GM10248 (cell line): ENCODE measurements at regions not wholly inside any gene's neighbourhood (a gene's known extent, or its start where the extent isn't known, plus 50 kb on each side); places are given as distances from the start of the nearest gene placed in this dataset.

Source experiments
- CTCF ChIA-PET: fragments of 300-600 bp; sonication (Branson Sonifier 250); formaldehyde crosslinking; extraction: SDS; loops from one replicate; lab custom pipeline; 2021; ENCODE audit warnings: antibody characterized with exemption; lab: Yijun Ruan, JAX
- POLR2A ChIA-PET: fragments of 350-650 bp; sonication (Branson Sonifier 250); formaldehyde crosslinking; extraction: SDS; loops from one replicate; lab custom pipeline; 2020; ENCODE audit warnings: antibody characterized with exemption; lab: Yijun Ruan, JAX
- DNase-seq: peaks from one replicate; pipeline ENCODE4 v3.0.0; 2012; ENCODE audit errors: extremely low spot score
- TF ChIP-seq, protein P1 (sequence below): IDR thresholded peaks from 2 replicates; pipeline ENCODE4 v1.5.1; 2012; ENCODE audit warnings: mild to moderate bottlenecking, low read depth; ENCODE audit errors: extremely low read depth, missing control alignments, control extremely low read depth

DNA sequence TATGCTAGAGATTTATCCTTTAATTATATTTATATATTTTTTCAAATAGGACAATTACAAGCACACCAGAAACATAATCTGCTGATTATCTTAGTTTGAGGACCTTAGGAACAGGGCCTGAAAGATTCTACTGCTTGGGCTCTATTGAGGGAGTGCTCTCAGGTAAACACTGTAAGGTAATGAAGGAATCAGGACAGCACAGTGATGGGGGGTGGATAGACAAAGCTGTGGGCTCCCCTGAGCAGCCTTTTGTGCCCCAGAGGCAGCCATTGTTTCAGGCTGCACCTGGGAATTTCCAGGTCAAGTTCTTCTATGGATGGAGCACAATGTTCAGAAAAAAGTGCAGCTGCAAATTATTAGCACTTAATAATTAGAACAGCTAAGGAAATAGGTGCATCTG is 848.0 kb upstream of the CADM2 start:
- DNase-seq: no peak
- ChIA-PET POLR2A (no interaction called here), CTCF (no interaction called here)
- TF ChIP-seq, protein P1, sequence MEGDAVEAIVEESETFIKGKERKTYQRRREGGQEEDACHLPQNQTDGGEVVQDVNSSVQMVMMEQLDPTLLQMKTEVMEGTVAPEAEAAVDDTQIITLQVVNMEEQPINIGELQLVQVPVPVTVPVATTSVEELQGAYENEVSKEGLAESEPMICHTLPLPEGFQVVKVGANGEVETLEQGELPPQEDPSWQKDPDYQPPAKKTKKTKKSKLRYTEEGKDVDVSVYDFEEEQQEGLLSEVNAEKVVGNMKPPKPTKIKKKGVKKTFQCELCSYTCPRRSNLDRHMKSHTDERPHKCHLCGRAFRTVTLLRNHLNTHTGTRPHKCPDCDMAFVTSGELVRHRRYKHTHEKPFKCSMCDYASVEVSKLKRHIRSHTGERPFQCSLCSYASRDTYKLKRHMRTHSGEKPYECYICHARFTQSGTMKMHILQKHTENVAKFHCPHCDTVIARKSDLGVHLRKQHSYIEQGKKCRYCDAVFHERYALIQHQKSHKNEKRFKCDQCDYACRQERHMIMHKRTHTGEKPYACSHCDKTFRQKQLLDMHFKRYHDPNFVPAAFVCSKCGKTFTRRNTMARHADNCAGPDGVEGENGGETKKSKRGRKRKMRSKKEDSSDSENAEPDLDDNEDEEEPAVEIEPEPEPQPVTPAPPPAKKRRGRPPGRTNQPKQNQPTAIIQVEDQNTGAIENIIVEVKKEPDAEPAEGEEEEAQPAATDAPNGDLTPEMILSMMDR: no peak

DNA sequence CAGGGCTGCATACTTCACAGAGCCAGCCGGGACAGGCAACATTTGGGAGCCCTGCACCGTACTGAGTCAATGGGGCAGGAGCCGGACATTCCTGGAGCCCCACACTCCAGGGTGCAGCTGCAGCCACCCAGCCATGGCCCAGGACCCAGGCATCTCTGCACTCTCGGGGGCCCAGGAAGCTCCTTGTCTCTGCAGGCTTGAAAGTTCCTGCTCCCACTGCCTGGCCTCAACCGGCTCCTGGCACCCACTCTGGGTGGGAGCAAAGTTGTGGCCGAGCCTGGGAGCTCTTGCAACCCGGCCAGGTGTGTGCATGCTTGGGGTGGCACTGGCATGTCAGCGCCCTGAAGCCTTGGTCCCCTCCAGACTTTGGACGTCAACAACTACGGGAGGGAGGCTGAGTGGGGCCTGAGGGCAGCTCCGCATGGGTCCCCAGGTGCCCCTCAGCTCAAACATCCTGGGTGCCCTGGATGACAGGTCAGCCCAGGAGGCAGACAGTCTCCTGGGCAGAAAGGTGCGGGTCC is 833.5 kb upstream of the CADM2 start:
- TF ChIP-seq, protein P1: no peak
- ChIA-PET CTCF (no interaction called here), POLR2A (no interaction called here)
- DNase-seq: no peak

DNA sequence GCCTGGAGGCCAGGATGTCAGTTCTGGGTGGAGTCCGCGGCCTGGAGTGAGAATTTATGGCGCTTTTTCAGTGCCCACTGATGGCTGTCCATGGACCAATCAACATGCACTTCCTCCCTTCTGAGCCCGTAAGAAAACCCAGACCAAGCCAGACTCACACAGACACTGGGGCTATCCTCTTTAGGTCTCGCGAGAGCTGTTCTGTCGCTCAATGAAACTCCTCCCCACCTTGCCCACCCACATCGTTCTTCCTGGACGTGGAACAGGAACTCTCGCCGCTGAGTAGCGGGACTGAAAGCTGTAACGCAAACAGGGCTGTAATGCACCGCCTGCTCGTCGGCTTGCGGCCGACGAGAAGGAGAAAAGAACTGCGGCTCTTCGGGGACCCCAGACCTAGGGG is 833.0 kb upstream of the CADM2 start:
- no peak for DNase-seq
- ChIA-PET CTCF (no interaction called here), POLR2A (no interaction called here)
- TF ChIP-seq, protein P1: no peak

DNA sequence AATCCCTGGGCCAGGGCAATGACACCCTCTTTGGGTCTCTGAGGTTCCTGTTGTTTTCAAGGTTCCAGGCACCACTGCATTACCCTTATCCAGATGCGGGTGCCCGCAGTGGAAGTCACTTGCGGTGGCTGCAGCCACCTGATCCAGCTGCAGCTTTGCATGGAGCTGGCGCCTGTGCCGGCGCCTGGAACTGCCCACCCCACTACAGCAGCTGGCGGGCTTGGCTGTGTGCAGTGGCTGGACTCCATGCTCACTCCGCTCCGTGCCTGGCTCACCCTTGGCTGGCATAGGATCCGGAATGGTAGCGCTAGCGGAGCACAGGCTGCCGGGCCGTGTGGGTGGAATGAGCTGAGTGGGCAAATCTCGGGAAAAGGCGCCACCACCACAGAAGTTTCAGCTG is 832.6 kb upstream of the CADM2 start:
- ChIA-PET POLR2A (no interaction called here), CTCF (no interaction called here)
- no peak for DNase-seq
- TF ChIP-seq, protein P1: no peak

DNA sequence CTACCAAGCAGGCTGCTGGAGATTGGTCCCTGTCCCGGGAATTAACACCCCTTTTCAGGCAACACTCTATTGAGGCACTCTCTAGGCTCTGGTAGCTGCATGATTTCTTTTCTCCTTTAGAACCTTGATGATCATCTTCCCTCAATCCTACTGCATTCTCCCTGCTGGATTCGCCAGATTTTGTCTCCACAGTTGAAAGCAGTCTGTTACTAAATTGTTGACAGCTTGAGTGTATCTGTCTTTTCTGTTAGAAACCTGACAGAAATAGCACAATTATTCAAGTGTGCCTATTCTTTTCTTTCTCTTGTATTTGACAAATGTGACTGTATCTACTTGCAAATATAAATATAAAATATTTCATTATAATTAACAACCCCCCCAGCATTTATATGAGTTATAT is 830.8 kb upstream of the CADM2 start:
- TF ChIP-seq, protein P1: no peak
- CTCF ChIA-PET: no interaction called here
- no peak for DNase-seq
- POLR2A ChIA-PET: no interaction called here

DNA sequence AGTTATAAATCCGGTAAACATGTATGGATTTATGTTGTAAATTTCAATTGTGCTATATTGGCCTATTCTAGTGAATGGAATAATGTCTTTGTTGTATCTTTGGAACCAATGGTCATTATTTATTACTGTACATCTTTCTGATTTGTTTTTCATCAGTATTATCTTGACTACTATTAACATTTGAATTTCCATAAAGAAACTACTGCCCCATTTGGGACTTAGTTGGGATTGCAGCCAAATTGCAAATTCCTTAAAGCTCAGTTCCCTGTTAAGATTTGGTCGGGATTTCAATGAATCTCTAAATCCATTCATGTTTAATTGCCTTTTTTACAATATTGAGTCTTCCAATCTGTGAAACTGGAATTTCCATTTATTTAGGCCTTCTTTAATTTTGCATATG is 822.4 kb upstream of the CADM2 start:
- POLR2A ChIA-PET: no interaction called here

More for the DNA sequence above, 822.4 kb upstream of the CADM2 start:
- TF ChIP-seq, protein P1: no peak
- no peak for DNase-seq
- CTCF ChIA-PET: no interaction called here
